HG02623 (cell line): ENCODE measurements at regions not wholly inside any gene's neighbourhood (a gene's known extent, or its start where the extent isn't known, plus 50 kb on each side); places are given as distances from the start of the nearest gene placed in this dataset.
A peak's percentile ranks its signal among the peaks of the same experiment; 100 is the strongest.
"Not testable (repeated sequence)": the region's sequence is repeated elsewhere in the genome, so short reads cannot be mapped to it uniquely, and the experiment has no call there.

Experiments used
- ATAC-seq: cut with Tn5 transposase; IDR thresholded peaks from one replicate; pipeline ENCODE4 v1.9.1; 2021; ENCODE audit warnings: moderate library complexity; ENCODE audit not compliant: unreplicated experiment

- no peak for ATAC-seq
Measured at GRCh38 chr22:22168941-22169867, 75.4 kb upstream of the VPREB1 start.

DNA sequence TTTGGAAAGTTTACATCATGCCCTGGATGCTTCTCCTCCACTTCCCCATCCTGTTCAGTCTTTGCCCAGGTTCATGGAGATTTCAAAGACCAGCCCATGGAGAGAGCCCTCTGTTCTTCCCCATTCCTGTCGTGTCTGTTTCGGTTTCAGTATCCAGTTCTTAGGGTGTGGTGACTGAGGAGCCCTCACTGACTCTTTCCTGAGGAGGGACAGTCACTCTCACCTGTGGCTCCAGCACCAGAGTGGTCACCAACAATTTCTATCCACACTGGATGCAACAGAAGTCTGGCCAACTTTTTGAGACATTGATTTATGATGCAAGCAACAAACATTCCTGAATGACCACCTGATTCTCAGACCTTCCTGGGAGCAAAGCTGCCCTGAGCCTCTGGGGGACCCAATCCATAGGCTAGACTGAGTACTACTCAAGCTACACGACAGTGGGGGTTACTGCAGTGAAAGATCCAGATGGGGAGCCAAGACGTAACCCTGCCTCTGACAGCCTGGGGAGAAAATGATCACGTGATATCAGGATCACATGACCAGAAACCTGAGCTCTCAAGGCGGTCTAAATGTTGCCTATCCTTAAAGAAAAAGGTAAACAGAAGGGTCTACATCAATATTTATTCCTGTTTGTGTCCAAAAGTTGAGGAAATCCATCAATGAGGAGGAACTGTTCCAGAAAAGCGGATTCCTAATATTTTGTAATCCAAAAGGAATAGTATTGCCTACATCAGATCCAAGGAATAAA lies 76.2 kb upstream of the VPREB1 start:
- ATAC-seq, result peak; percentile 26

DNA sequence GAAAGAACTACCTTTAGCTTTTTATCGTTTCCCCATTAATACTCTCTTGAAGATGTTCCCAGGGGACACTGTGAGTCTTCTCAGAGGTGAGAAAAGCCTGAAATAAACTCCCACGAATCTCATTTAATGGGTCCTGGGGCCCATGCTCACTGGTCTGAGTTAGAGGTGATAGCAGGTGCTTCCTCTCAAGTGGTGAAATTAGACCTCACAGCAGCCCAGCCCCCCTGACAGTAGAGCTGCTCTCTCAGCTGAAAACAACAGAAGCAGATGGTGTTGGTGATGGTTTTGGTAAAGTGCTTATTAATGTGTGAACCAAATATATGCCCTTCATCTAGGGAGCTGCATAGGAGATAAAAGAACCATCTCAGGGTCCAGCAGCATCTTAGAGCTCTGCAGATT lies 76.8 kb upstream of the VPREB1 start:
- peak; percentile 72 for ATAC-seq

GRCh38 chr22:22166941-22167713 lies 77.5 kb upstream of the VPREB1 start:
- ATAC-seq, result no peak

GRCh38 chr22:22165936-22166710 lies 78.5 kb upstream of the VPREB1 start:
- no peak for ATAC-seq

GRCh38 chr22:22164541-22165272 lies 79.9 kb upstream of the VPREB1 start:
- ATAC-seq, result no peak

- peak; percentile 76 for ATAC-seq
Measured at GRCh38 chr22:22161924-22162851, 82.4 kb upstream of the VPREB1 start.

GRCh38 chr22:22160768-22161167 lies 83.8 kb upstream of the VPREB1 start:
- ATAC-seq, result not testable (repeated sequence)

DNA sequence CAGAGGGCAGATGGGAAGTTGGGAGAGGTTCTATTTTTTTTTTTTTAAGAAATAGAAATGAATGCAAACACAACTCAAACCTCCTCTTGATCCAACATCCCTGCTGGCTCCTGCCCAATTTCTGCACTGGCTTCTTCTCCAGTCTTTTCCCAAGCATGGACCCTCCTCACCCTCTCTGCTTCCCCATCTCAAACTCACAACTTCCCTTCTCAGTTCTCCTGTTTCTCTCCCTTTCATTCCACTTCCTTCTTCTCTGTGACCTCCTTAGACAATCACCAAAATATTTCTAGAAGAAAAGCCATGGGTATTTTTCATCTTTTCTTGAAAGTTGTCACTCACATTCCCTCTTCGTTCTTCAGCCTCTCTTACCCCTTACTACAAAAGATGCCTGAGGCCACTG lies 85.2 kb upstream of the VPREB1 start:
- no peak for ATAC-seq

GRCh38 chr22:22158965-22159364 lies 85.6 kb upstream of the VPREB1 start:
- no peak for ATAC-seq

- ATAC-seq, result no peak
Measured at GRCh38 chr22:22158207-22158816, 86.3 kb upstream of the VPREB1 start.

DNA sequence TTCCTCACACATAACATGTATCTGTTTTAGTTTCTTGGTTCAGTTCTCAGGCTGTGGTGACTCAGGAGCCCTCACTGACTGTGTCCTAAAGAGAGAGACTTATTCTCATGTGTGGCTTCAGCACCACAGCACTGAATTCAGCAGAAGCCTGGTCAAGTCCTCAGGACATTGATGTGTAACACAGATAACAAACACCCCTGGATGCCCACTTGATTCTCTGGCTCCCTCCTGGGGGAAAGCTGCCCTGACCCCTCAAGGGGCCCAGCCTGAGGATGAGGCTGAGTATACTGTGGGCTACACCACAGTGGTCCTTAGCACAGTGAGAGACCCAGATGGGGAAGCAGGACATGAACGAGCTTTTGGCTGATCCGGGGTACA lies 87.2 kb upstream of the VPREB1 start:
- ATAC-seq, result peak; percentile 15

GRCh38 chr22:22156716-22157347 lies 87.8 kb upstream of the VPREB1 start:
- ATAC-seq, result peak; percentile 55

GRCh38 chr22:22156348-22156715 lies 88.3 kb upstream of the VPREB1 start:
- no peak for ATAC-seq

GRCh38 chr22:22155607-22156006 lies 89.0 kb upstream of the VPREB1 start:
- ATAC-seq, result no peak

DNA sequence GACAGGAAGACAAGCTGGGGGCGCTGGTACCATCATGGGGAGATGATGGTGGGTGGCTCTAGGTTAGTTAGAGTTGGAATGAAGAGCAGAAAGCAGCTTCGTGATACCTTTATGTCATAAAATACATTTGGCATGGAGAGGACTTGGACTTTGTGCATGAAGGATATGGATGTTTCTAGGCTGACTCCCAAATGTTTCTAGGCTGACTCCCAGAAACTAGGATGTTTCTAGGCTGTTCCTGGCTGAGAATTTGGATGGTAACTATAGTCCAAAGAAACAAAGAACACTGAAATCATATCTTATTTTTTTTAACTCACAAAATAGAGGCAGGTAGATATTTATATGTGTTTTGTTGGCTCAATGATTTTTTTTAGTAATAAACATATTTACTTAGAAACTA lies 89.4 kb upstream of the VPREB1 start:
- ATAC-seq, result no peak

DNA sequence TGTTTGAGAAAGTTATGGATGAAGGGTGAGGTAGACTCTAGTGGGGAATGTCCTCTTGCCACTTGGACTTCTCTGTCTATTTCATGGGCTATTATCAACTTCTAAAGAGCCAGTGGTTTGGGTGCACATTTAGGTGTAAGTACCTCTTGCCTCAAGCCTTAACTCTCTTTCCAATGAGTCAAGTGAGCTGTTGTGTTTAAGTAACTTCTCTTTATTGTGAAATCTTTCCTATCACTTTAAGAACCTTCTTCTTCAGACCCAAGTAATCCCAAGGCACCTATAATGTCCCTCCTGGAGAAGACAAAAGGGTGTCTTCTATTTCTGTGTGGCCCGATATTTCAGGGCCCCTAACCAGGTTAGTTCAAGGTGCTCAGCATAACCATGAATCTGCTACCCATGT lies 90.5 kb upstream of the VPREB1 start:
- no peak for ATAC-seq

GRCh38 chr22:22151308-22151707 lies 93.3 kb upstream of the VPREB1 start:
- ATAC-seq, result no peak
